Adrenal gland (tissue), 9 donors: ENCODE measurements at regions not wholly inside any gene's neighbourhood (a gene's known extent, or its start where the extent isn't known, plus 50 kb on each side); places are given as distances from the start of the nearest gene placed in this dataset.

Experiments
- DNase-seq, 7 donors: peaks; one replicate each; pipeline ENCODE4 v3.0.0-alpha.2; 2019 to 2020
- H3K27ac ChIP-seq, 5 donors: fragments of 200-600 bp; sonication (generic) in 4 of 5; 1 replicate in 3 of 5; 2 replicates in 2 of 5; pipeline versions ENCODE4 v1.5.1 to v1.8.0; 2016 to 2020; ENCODE audit warnings: mild to moderate bottlenecking in 1 of 5
- H3K27me3 ChIP-seq: fragments of 200-600 bp; 2 replicates; pipeline ENCODE4 v1.8.0; 2021
- H3K36me3 ChIP-seq, 2 donors: fragments of 200-600 bp; replicated peaks in 1 of 2; 1 replicate in 1 of 2; 2 replicates in 1 of 2; pipeline versions ENCODE4 v1.5.1 to v1.8.0; 2018 to 2022
- H3K4me1 ChIP-seq, 2 donors: fragments of 200-600 bp; replicated peaks in 1 of 2; 1 replicate in 1 of 2; 2 replicates in 1 of 2; pipeline versions ENCODE4 v1.5.1 to v1.8.0; 2018 to 2021
- H3K4me3 ChIP-seq, 4 donors: fragments of 200-600 bp; sonication (generic) in 3 of 4; one replicate each; pipeline ENCODE4 v1.5.1; 2016 to 2018
- H3K9me3 ChIP-seq, 3 donors: fragments of 200-600 bp; sonication (generic) in 1 of 3; replicated peaks in 1 of 3; 1 replicate in 2 of 3; 2 replicates in 1 of 3; pipeline versions ENCODE4 v1.5.1 to v1.8.0; 2016 to 2021
- CTCF ChIP-seq, 6 experiments: fragments of 450-650 bp in 4 of 6; fragments of 200-600 bp in 2 of 6; sonication (generic) in 1 of 6; IDR thresholded peaks; 1 replicate in 5 of 6; 2 replicates in 1 of 6; pipeline versions ENCODE4 v1.5.1 to v1.8.0; 2016 to 2021; ENCODE audit warnings: antibody characterized with exemption in 6 of 6, mild to moderate bottlenecking in 2 of 6, moderate library complexity in 1 of 6
- POLR2A ChIP-seq, 2 donors: fragments of 450-650 bp; IDR thresholded peaks; one replicate each; pipeline ENCODE4 v1.6.1; 2017; ENCODE audit warnings: antibody characterized with exemption in 2 of 2, mild to moderate bottlenecking in 2 of 2, moderate library complexity in 1 of 2
- WGBS, 4 donors: extraction: QIAGEN DNeasy Blood & Tissue Kit in 2 of 4; methylation state at CpG; one replicate each; pipeline versions ENCODE4 v1.1.5 to v1.1.7; 2013 to 2017; 5-methylcytosine and 5-hydroxymethylcytosine counted together
- intact Hi-C, 2 donors: fragments of 100-400 bp; cut with DNase I; formaldehyde crosslinking; loops; one replicate each; pipeline versions ENCODE4 v1.14.1 to v1.15.0; 2022 to 2023
- donor health status: healthy with polysubstance abuse.
- donor health status: Bipolar disorder and iron deficiency.
- donor health status: DM: yes; HTN: yes; CAD: no.
- donor health status: DM: no; HTN: no; CAD: no.
- donor health status: DM: no; HTN: no; CAD: no.

GRCh38 chr1:188466539-188466938 is 1637.8 kb downstream of the PLA2G4A start:
- no peak overlapping the region for H3K27ac ChIP-seq
- H3K36me3 ChIP-seq = no peaks in the 10 kb centered on the region
- intact Hi-C loops = no loop called here
- TF ChIP-seq CTCF (IDR thresholded peaks at IDR 0.05) (no peak), POLR2A (IDR thresholded peaks at IDR 0.05) (no peak)
- no peaks in the 10 kb centered on the region for H3K9me3 ChIP-seq
- WGBS, 4 donors = 43 to 76% (median 53%) methylated on average over 4 of the region's 4 CpGs
- no peaks in the 10 kb centered on the region for H3K27me3 ChIP-seq
- no peak overlapping the region for H3K4me3 ChIP-seq
- DNase-seq = no peak
- no peaks in the 10 kb centered on the region for H3K4me1 ChIP-seq

- DNase-seq = no peak
- Histone ChIP-seq H3K27me3 (no peaks in the 10 kb centered on the region), H3K4me1 (no peaks in the 10 kb centered on the region), H3K27ac (no peak overlapping the region), H3K4me3 (no peak overlapping the region), H3K9me3 (no peaks in the 10 kb centered on the region), H3K36me3 (no peaks in the 10 kb centered on the region)
- 76 to 90% (median 81%) methylated on average over 1 of the region's 1 CpG for WGBS, 4 donors
- no peak for TF ChIP-seq POLR2A (IDR thresholded peaks at IDR 0.05)
- TF ChIP-seq CTCF (IDR thresholded peaks at IDR 0.05) = no peak
- intact Hi-C loops = no loop called here
These were observed 1647.9 kb downstream of the PLA2G4A start for GRCh38 chr1:188476606-188477005.

GRCh38 chr1:188489336-188490112 is 1660.8 kb downstream of the PLA2G4A start:
- Histone ChIP-seq H3K27ac (no peak overlapping the region), H3K27me3 (no peaks in the 10 kb centered on the region), H3K4me1 (no peaks in the 10 kb centered on the region), H3K9me3 (no peaks in the 10 kb centered on the region), H3K36me3 (no peaks in the 10 kb centered on the region), H3K4me3 (no peak overlapping the region)
- intact Hi-C loops = no loop called here
- no peak for DNase-seq
- 54 to 73% (median 64%) methylated on average over 5 of the region's 5 CpGs for WGBS, 4 donors
- TF ChIP-seq CTCF (IDR thresholded peaks at IDR 0.05) (no peak), POLR2A (IDR thresholded peaks at IDR 0.05) (no peak)

- DNase-seq = no peak
- Histone ChIP-seq H3K4me3 (no peak overlapping the region), H3K9me3 (no peaks in the 10 kb centered on the region), H3K27ac (no peak overlapping the region), H3K27me3 (no peaks in the 10 kb centered on the region), H3K4me1 (no peaks in the 10 kb centered on the region), H3K36me3 (no peaks in the 10 kb centered on the region)
- TF ChIP-seq POLR2A (IDR thresholded peaks at IDR 0.05) = no peak
- TF ChIP-seq CTCF (IDR thresholded peaks at IDR 0.05) = no peak
- 83 to 100% (median 92%) methylated on average over 1 of the region's 1 CpG for WGBS, 4 donors
- intact Hi-C loops = no loop called here
These were observed 1667.8 kb downstream of the PLA2G4A start for GRCh38 chr1:188496506-188496905.
